Ascending aorta (tissue), 2 donors: ENCODE measurements at regions not wholly inside any gene's neighbourhood (a gene's known extent, or its start where the extent isn't known, plus 50 kb on each side); places are given as distances from the start of the nearest gene placed in this dataset.
"Not testable (repeated sequence)": the region's sequence is repeated elsewhere in the genome, so short reads cannot be mapped to it uniquely, and the experiment has no call there.

Experiments used
- DNase-seq, 2 donors: peaks; one replicate each; pipeline ENCODE4 v3.0.0-alpha.2; 2019; ENCODE audit warnings: low spot score in 2 of 2
- H3K27ac ChIP-seq, 2 donors: fragments of 200-600 bp; sonication (generic); one replicate each; pipeline ENCODE4 v1.5.1; 2016 to 2017; ENCODE audit warnings: mild to moderate bottlenecking in 1 of 2
- H3K27me3 ChIP-seq: fragments of 200-600 bp; sonication (generic); one replicate; pipeline ENCODE4 v1.5.1; 2017
- H3K36me3 ChIP-seq, 2 donors: fragments of 200-600 bp; sonication (generic); one replicate each; pipeline ENCODE4 v1.5.1; 2016
- H3K4me1 ChIP-seq, 2 donors: fragments of 200-600 bp; sonication (generic); one replicate each; pipeline ENCODE4 v1.5.1; 2016 to 2017; ENCODE audit warnings: mild to moderate bottlenecking in 1 of 2
- H3K4me3 ChIP-seq, 2 donors: fragments of 200-600 bp; sonication (generic); one replicate each; pipeline ENCODE4 v1.5.1; 2016 to 2017; ENCODE audit warnings: mild to moderate bottlenecking in 1 of 2
- H3K9me3 ChIP-seq, 2 donors: fragments of 200-600 bp; sonication (generic); one replicate each; pipeline ENCODE4 v1.5.1; 2016
- intact Hi-C: fragments of 100-400 bp; cut with DNase I; formaldehyde crosslinking; loops from one replicate; pipeline ENCODE4 v1.15.1; 2023
- TF ChIP-seq, protein P1 (sequence below), 3 experiments: fragments of 200-600 bp in 2 of 3; fragments of 450-650 bp in 1 of 3; sonication (generic) in 2 of 3; IDR thresholded peaks; one replicate each; pipeline ENCODE4 v1.5.1; 2016 to 2019; ENCODE audit warnings: antibody characterized with exemption in 3 of 3, mild to moderate bottlenecking in 1 of 3, moderate library complexity in 1 of 3

GRCh38 chr2:52269696-52270485 lies 1238.0 kb upstream of the NRXN1 start:
- Histone ChIP-seq H3K27me3 (no peaks in the 10 kb centered on the region), H3K36me3 (no peaks in the 10 kb centered on the region), H3K9me3 (peaks cover 0 to 11% of the 10 kb centered on the region in 2 donors), H3K4me3 (no peak overlapping the region), H3K27ac (no peak overlapping the region), H3K4me1 (no peaks in the 10 kb centered on the region)
- no peak for DNase-seq
- TF ChIP-seq, protein P1, sequence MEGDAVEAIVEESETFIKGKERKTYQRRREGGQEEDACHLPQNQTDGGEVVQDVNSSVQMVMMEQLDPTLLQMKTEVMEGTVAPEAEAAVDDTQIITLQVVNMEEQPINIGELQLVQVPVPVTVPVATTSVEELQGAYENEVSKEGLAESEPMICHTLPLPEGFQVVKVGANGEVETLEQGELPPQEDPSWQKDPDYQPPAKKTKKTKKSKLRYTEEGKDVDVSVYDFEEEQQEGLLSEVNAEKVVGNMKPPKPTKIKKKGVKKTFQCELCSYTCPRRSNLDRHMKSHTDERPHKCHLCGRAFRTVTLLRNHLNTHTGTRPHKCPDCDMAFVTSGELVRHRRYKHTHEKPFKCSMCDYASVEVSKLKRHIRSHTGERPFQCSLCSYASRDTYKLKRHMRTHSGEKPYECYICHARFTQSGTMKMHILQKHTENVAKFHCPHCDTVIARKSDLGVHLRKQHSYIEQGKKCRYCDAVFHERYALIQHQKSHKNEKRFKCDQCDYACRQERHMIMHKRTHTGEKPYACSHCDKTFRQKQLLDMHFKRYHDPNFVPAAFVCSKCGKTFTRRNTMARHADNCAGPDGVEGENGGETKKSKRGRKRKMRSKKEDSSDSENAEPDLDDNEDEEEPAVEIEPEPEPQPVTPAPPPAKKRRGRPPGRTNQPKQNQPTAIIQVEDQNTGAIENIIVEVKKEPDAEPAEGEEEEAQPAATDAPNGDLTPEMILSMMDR (IDR thresholded peaks at IDR 0.05), result no peak
- intact Hi-C loops, result no loop called here

- Histone ChIP-seq H3K4me3 (no peak overlapping the region), H3K4me1 (no peaks in the 10 kb centered on the region), H3K27me3 (no peaks in the 10 kb centered on the region), H3K9me3 (no peaks in the 10 kb centered on the region), H3K36me3 (no peaks in the 10 kb centered on the region), H3K27ac (no peak overlapping the region)
- intact Hi-C loops, result no loop called here
- TF ChIP-seq, protein P1 (IDR thresholded peaks at IDR 0.05), result no peak
- DNase-seq, result no peak
Observed at GRCh38 chr2:52264911-52265310, 1233.0 kb upstream of the NRXN1 start.

DNA sequence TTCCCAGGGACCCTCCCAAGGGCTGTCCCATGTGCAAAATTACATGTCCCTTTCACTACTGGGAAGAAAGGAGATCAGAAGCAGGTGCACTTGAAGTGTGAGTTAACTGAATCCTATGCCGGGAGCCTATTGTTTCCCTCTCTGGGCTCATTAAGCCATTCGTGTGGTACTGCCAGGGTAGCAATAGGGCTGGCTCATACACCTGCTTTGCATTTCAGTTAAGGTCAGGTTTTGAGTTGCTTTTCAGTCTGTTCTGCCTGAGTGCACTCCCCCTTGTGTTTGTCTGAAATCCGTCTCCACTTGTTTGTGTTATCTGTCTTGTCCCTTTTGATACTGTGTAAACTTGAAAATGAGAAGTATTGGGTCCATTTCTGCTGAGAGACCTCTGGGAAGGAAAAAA lies 1232.6 kb upstream of the NRXN1 start:
- intact Hi-C loops, result no loop called here
- H3K9me3 ChIP-seq, result no peaks in the 10 kb centered on the region
- H3K4me3 ChIP-seq, result no peak overlapping the region

GRCh38 chr2:52260904-52261303 lies 1229.0 kb upstream of the NRXN1 start:
- H3K4me1 ChIP-seq, result no peaks in the 10 kb centered on the region
- TF ChIP-seq, protein P1 (IDR thresholded peaks at IDR 0.05), result no peak

More for the DNA sequence above, 1232.6 kb upstream of the NRXN1 start:
- no peaks in the 10 kb centered on the region for H3K27me3 ChIP-seq
- DNase-seq, result no peak
- H3K27ac ChIP-seq, result no peak overlapping the region
- TF ChIP-seq, protein P1 (IDR thresholded peaks at IDR 0.05), result no peak
- no peaks in the 10 kb centered on the region for H3K4me1 ChIP-seq
- H3K36me3 ChIP-seq, result no peaks in the 10 kb centered on the region

GRCh38 chr2:52258967-52259366 lies 1227.0 kb upstream of the NRXN1 start:
- H3K27ac ChIP-seq, H3K9me3 ChIP-seq, H3K27me3 ChIP-seq, H3K36me3 ChIP-seq, DNase-seq, H3K4me1 ChIP-seq, H3K4me3 ChIP-seq, intact Hi-C loops: not testable (repeated sequence)

More at GRCh38 chr2:52260904-52261303, 1229.0 kb upstream of the NRXN1 start:
- Histone ChIP-seq H3K27ac (no peak overlapping the region), H3K4me3 (no peak overlapping the region), H3K36me3 (no peaks in the 10 kb centered on the region), H3K9me3 (no peaks in the 10 kb centered on the region), H3K27me3 (no peaks in the 10 kb centered on the region)
- DNase-seq, result no peak
- intact Hi-C loops, result no loop called here

DNA sequence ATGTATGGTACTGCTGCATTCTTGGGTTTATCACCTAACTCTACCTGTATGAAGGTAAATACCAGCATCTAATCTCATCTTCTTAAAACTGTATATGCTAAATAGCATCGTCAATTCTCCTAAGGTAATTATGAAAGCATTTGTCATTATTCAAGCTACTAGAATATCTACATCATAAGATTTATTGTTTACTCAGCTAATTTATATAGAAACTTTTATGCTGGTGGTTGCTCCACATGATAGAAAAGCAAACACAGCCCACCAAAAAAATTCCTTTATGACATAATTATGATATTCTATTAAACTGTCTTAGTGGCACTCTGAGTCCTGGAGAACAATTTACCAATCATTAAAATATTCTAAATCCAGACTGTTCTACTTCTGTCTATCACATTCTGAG lies 1226.1 kb upstream of the NRXN1 start:
- Histone ChIP-seq H3K4me3 (no peak overlapping the region), H3K9me3 (no peaks in the 10 kb centered on the region), H3K4me1 (no peaks in the 10 kb centered on the region), H3K36me3 (no peaks in the 10 kb centered on the region), H3K27me3 (no peaks in the 10 kb centered on the region), H3K27ac (no peak overlapping the region)
- TF ChIP-seq, protein P1 (IDR thresholded peaks at IDR 0.05), result no peak
- DNase-seq, result no peak
- intact Hi-C loops, result no loop called here
